Panc1 (cell line): ENCODE measurements at regions not wholly inside any gene's neighbourhood (a gene's known extent, or its start where the extent isn't known, plus 50 kb on each side); places are given as distances from the start of the nearest gene placed in this dataset.

Experiments used
- ATAC-seq: fragments of 200-7000 bp; cut with Tn5 transposase; 2 replicates; pipeline ENCODE4 v1.9.1; 2020; ENCODE audit warnings: mild to moderate bottlenecking, moderate library complexity
- BruUV-seq: library from RNA; stranded (reverse); fragments of 400-500 nt; replicated peaks from 2 replicates; lab custom pipeline; 2021; lab: Mats Ljungman, UMichigan
- CTCF ChIA-PET: fragments of 300-600 bp; sonication (Branson Sonifier 250); formaldehyde crosslinking; loops from one replicate; lab custom pipeline; 2022; ENCODE audit warnings: antibody characterized with exemption; lab: Charles Lee
- POLR2A ChIA-PET: fragments of 300-600 bp; sonication (Branson Sonifier 250); formaldehyde crosslinking; loops from one replicate; lab custom pipeline; 2022; ENCODE audit warnings: antibody characterized with exemption; lab: Charles Lee
- DNase-seq: peaks from one replicate; pipeline ENCODE4 v3.0.0-alpha.2; 2010; ENCODE audit warnings: low read depth, low spot score
- H3K27ac ChIP-seq: 2 replicates; pipeline ENCODE4 v1.5.1; 2011; ENCODE audit warnings: mild to moderate bottlenecking, low read length, inconsistent platforms
- H3K27me3 ChIP-seq: fragments of 200-500 bp; sonication (Bioruptor generic); 2 replicates; pipeline ENCODE4 v1.6.0; 2014; ENCODE audit warnings: low read length, inconsistent platforms; ENCODE audit not compliant: control insufficient read depth, insufficient read depth
- H3K36me3 ChIP-seq: fragments of 200-500 bp; sonication (Bioruptor generic); 2 replicates; pipeline ENCODE4 v1.5.1; 2014; ENCODE audit warnings: inconsistent platforms, mild to moderate bottlenecking, low read length, moderate library complexity; ENCODE audit not compliant: control insufficient read depth, insufficient read depth
- H3K4me1 ChIP-seq: 2 replicates; pipeline ENCODE4 v1.5.1; 2011; ENCODE audit warnings: inconsistent platforms, mild to moderate bottlenecking, low read length, moderate library complexity; ENCODE audit not compliant: control insufficient read depth, insufficient read depth
- H3K4me3 ChIP-seq, 2 experiments: 2 replicates each; pipeline ENCODE4 v1.5.1; 2011 to 2012; ENCODE audit warnings: low read depth in 2 of 2, low read length in 2 of 2, mild to moderate bottlenecking in 2 of 2, inconsistent platforms in 1 of 2, moderate library complexity in 1 of 2
- H3K9me3 ChIP-seq: fragments of 200-500 bp; sonication (Bioruptor generic); 2 replicates; pipeline ENCODE4 v1.5.1; 2014; ENCODE audit warnings: low read depth, mild to moderate bottlenecking, inconsistent platforms, low read length, moderate library complexity; ENCODE audit not compliant: control insufficient read depth, insufficient read depth
- POLR2AphosphoS5 ChIP-seq: IDR thresholded peaks from 2 replicates; pipeline ENCODE4 v1.6.1; 2012; ENCODE audit warnings: mild to moderate bottlenecking, low read depth, low read length, moderate library complexity
- REST ChIP-seq, 2 experiments: IDR thresholded peaks; 2 replicates each; pipeline ENCODE4 v1.6.1; 2011 to 2012; ENCODE audit warnings: low read depth in 2 of 2, control low read depth in 1 of 2, low read length in 1 of 2, mild to moderate bottlenecking in 1 of 2, moderate library complexity in 1 of 2; ENCODE audit not compliant: insufficient read depth in 1 of 2
- SIN3A ChIP-seq: IDR thresholded peaks from 2 replicates; pipeline ENCODE4 v1.6.1; 2012; ENCODE audit warnings: low read depth, mild to moderate bottlenecking, low read length, moderate library complexity, borderline replicate concordance; ENCODE audit not compliant: insufficient read depth
- TCF7L2 ChIP-seq: IDR thresholded peaks from 2 replicates; pipeline ENCODE4 v1.6.1; 2011; ENCODE audit warnings: mild to moderate bottlenecking, low read depth, low read length, inconsistent platforms
- in situ Hi-C: cut with HindIII; loops from 2 replicates; pipeline ENCODE4 v1.10.0; 2016; ENCODE audit warnings: low sequenced_read_pairs, low pct_unique_long_range_greater_than_20kb
- intact Hi-C: fragments of 100-400 bp; cut with micrococcal nuclease; formaldehyde crosslinking; loops from one replicate; pipeline ENCODE4 v1.10.0; 2022; ENCODE audit not compliant: unreplicated experiment
- TF ChIP-seq, protein P1 (sequence below): fragments of 450-650 bp; IDR thresholded peaks from 2 replicates; pipeline ENCODE4 v1.5.1; 2017; ENCODE audit warnings: mild to moderate bottlenecking

GRCh38 chr4:121562811-121563210, 134.0 kb downstream of the ANXA5 start:
- CTCF ChIA-PET: no interaction called here
- intact Hi-C loops (no loop called here), in situ Hi-C loops (no loop called here)

GRCh38 chr4:121555315-121556107, 141.3 kb downstream of the ANXA5 start:
- no peaks in the 10 kb centered on the region for H3K27me3 ChIP-seq
- no peaks in the 10 kb centered on the region for H3K36me3 ChIP-seq
- intact Hi-C loops: no loop called here
- H3K4me3 ChIP-seq: no peak overlapping the region
- in situ Hi-C loops: no loop called here
- ChIA-PET CTCF (no interaction called here), POLR2A (interaction anchor here (0.6 kb wide), 1 partner anchor 79 kb away, joined by 3 read pairs; no protein-coding TSS in a partner anchor)
- no peaks in the 10 kb centered on the region for H3K9me3 ChIP-seq
- H3K27ac ChIP-seq: no peak overlapping the region
- no peak for ATAC-seq
- no TSS peak for BruUV-seq
- no peaks in the 10 kb centered on the region for H3K4me1 ChIP-seq
- TF ChIP-seq TCF7L2 (no peak), REST (IDR thresholded peaks at IDR 0.05; ENCODE audit: insufficient read depth in 1 of 2, low read depth in 2 of 2, low read length in 1 of 2) (no peak), POLR2AphosphoS5 (no peak), SIN3A (no peak)
- TF ChIP-seq, protein P1, sequence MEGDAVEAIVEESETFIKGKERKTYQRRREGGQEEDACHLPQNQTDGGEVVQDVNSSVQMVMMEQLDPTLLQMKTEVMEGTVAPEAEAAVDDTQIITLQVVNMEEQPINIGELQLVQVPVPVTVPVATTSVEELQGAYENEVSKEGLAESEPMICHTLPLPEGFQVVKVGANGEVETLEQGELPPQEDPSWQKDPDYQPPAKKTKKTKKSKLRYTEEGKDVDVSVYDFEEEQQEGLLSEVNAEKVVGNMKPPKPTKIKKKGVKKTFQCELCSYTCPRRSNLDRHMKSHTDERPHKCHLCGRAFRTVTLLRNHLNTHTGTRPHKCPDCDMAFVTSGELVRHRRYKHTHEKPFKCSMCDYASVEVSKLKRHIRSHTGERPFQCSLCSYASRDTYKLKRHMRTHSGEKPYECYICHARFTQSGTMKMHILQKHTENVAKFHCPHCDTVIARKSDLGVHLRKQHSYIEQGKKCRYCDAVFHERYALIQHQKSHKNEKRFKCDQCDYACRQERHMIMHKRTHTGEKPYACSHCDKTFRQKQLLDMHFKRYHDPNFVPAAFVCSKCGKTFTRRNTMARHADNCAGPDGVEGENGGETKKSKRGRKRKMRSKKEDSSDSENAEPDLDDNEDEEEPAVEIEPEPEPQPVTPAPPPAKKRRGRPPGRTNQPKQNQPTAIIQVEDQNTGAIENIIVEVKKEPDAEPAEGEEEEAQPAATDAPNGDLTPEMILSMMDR: no peak
- DNase-seq: no peak

More at GRCh38 chr4:121562811-121563210, 134.0 kb downstream of the ANXA5 start:
- ATAC-seq (no peak), DNase-seq (no peak)
- Histone ChIP-seq H3K9me3 (no peaks in the 10 kb centered on the region), H3K27me3 (no peaks in the 10 kb centered on the region), H3K36me3 (no peaks in the 10 kb centered on the region), H3K4me1 (no peaks in the 10 kb centered on the region), H3K27ac (no peak overlapping the region), H3K4me3 (no peak overlapping the region)
- TF ChIP-seq POLR2AphosphoS5: no peak
- BruUV-seq: no TSS peak
- POLR2A ChIA-PET: interaction anchor here (0.7 kb wide), 1 partner anchor 1175 kb away, joined by 9 read pairs; no protein-coding TSS in a partner anchor

DNA sequence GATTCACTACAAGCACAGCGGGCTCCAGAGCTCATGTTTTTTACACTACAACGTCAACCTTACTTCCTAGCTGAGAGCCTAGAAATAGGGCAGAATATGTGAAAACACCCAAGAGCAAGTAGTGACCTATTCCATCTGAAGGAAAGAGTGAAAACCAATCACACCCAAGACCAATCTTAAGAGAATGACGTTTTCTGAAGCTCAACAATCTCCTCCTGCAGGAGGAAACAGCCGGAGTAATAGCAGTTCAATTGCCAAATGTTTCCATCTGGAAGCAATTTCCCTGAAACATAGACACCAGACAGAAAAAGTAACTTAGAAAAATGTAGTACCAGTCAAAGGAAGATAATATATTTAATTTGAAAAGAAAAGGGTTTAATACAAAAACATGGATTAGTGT, 142.4 kb downstream of the ANXA5 start:
- DNase-seq (no peak), ATAC-seq (no peak)
- ChIA-PET POLR2A (no interaction called here), CTCF (no interaction called here)
- H3K27me3 ChIP-seq: no peaks in the 10 kb centered on the region
- H3K4me3 ChIP-seq: no peak overlapping the region
- BruUV-seq: no TSS peak
- no peaks in the 10 kb centered on the region for H3K9me3 ChIP-seq
- H3K4me1 ChIP-seq: no peaks in the 10 kb centered on the region
- no peak overlapping the region for H3K27ac ChIP-seq
- in situ Hi-C loops (no loop called here), intact Hi-C loops (no loop called here)
- no peak for TF ChIP-seq TCF7L2
- TF ChIP-seq, protein P1: no peak
- TF ChIP-seq REST (IDR thresholded peaks at IDR 0.05; ENCODE audit: insufficient read depth in 1 of 2, low read depth in 2 of 2, low read length in 1 of 2): no peak
- TF ChIP-seq SIN3A: no peak
- no peak for TF ChIP-seq POLR2AphosphoS5
- no peaks in the 10 kb centered on the region for H3K36me3 ChIP-seq
